Neural progenitor cell (in vitro differentiated cells): ENCODE measurements at regions not wholly inside any gene's neighbourhood (a gene's known extent, or its start where the extent isn't known, plus 50 kb on each side); places are given as distances from the start of the nearest gene placed in this dataset.
"Not testable (repeated sequence)": the region's sequence is repeated elsewhere in the genome, so short reads cannot be mapped to it uniquely, and the experiment has no call there.

Experiments used
- DNase-seq: peaks from one replicate; pipeline ENCODE4 v3.0.0-alpha.2; 2016; ENCODE audit warnings: low spot score
- H2AFZ ChIP-seq: fragments of 200-600 bp; sonication (generic); replicated peaks from 2 replicates; pipeline ENCODE4 v1.6.1; 2016; ENCODE audit warnings: antibody characterized with exemption
- H3F3A ChIP-seq: fragments of 200-600 bp; sonication (generic); 2 replicates; pipeline ENCODE4 v1.6.1; 2016; ENCODE audit warnings: antibody characterized with exemption, low read depth
- H3K27ac ChIP-seq: fragments of 200-600 bp; sonication (generic); 2 replicates; pipeline ENCODE4 v1.5.1; 2016; ENCODE audit warnings: mild to moderate bottlenecking
- H3K27me3 ChIP-seq: fragments of 200-600 bp; sonication (generic); 2 replicates; pipeline ENCODE4 v1.6.1; 2016; ENCODE audit warnings: mild to moderate bottlenecking, moderate library complexity
- H3K36me3 ChIP-seq: fragments of 200-600 bp; sonication (generic); 2 replicates; pipeline ENCODE4 v1.5.1; 2016
- H3K4me1 ChIP-seq: fragments of 200-600 bp; sonication (generic); 2 replicates; pipeline ENCODE4 v1.6.1; 2016; ENCODE audit warnings: mixed run types
- H3K4me2 ChIP-seq: fragments of 200-600 bp; sonication (generic); 2 replicates; pipeline ENCODE4 v1.6.1; 2016
- H3K4me3 ChIP-seq: fragments of 200-600 bp; sonication (generic); 2 replicates; pipeline ENCODE4 v1.5.1; 2016
- H3K79me2 ChIP-seq: fragments of 200-600 bp; sonication (generic); 2 replicates; pipeline ENCODE4 v1.6.1; 2016; ENCODE audit warnings: low read depth
- H3K9ac ChIP-seq: fragments of 200-600 bp; sonication (generic); 2 replicates; pipeline ENCODE4 v1.6.1; 2016
- H3K9me3 ChIP-seq: fragments of 200-600 bp; sonication (generic); 2 replicates; pipeline ENCODE4 v1.5.1; 2016; ENCODE audit warnings: low read depth
- H4K20me1 ChIP-seq: fragments of 200-600 bp; sonication (generic); 2 replicates; pipeline ENCODE4 v1.6.1; 2016; ENCODE audit warnings: low read depth
- H3K27ac Mint-ChIP-seq: 3 replicates; pipeline ENCODE4 v1.8.0; 2021; ENCODE audit warnings: mixed read lengths
- H3K27me3 Mint-ChIP-seq: 2 replicates; pipeline ENCODE4 v1.8.0; 2022; ENCODE audit warnings: low read depth, mild to moderate bottlenecking, inconsistent platforms, moderate library complexity, mixed read lengths; ENCODE audit not compliant: insufficient read depth
- H3K36me3 Mint-ChIP-seq: 3 replicates; pipeline ENCODE4 v1.8.0; 2021; ENCODE audit warnings: mixed read lengths
- H3K4me1 Mint-ChIP-seq: 3 replicates; pipeline ENCODE4 v1.8.0; 2021; ENCODE audit warnings: mixed read lengths
- H3K4me3 Mint-ChIP-seq: 3 replicates; pipeline ENCODE4 v1.8.0; 2021; ENCODE audit warnings: mild to moderate bottlenecking, moderate library complexity, mixed read lengths
- H3K9me3 Mint-ChIP-seq: 3 replicates; pipeline ENCODE4 v1.8.0; 2020; ENCODE audit warnings: mixed read lengths
- EZH2 ChIP-seq: fragments of 200-600 bp; sonication (generic); IDR thresholded peaks from 2 replicates; pipeline ENCODE4 v1.6.1; 2017; ENCODE audit warnings: antibody characterized with exemption, mild to moderate bottlenecking, moderate library complexity
- EZH2phosphoT487 ChIP-seq: fragments of 200-600 bp; sonication (generic); IDR thresholded peaks from 2 replicates; pipeline ENCODE4 v1.6.1; 2017; ENCODE audit warnings: antibody characterized with exemption
- TF ChIP-seq, protein P1 (sequence below): fragments of 200-600 bp; sonication (generic); IDR thresholded peaks from 2 replicates; pipeline ENCODE4 v1.5.1; 2017; ENCODE audit warnings: antibody characterized with exemption, mild to moderate bottlenecking

DNA sequence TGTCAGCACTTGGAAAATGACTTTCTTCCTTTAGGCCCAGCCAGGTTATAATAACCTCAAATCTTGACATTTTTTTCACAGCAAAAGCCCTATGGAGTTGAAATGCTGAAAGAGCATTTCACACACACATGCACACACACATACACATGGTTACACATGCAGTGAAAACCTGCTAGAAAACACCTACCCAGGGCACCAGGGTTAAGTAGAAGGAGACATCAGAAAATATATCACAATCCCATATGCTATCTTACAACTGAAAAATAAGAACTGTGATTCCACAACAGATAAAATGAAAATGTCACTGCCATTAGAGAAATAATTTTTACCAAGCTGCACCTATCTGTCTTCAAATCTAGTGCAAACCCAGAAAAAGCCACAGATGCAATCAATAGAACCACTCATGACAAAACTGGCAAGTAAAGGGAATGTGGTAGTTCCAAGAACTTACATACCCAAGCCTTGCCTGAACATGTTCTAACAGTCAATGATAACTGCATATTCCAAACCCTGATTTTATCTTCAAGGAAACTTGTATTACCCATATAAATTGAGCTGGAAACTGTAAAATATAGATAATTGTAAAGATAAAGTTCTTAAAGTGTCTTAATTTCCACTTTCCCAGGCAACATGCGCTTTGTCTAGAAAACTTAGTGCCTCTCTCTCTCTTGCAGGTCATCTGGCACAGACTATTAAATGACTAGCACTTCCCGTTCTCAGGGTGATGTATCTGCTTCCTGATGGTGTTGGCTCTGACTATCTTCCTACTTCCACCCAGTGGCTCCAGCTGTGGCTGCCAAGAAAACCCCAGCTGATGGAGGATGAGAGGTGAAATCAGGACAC lies 250.2 kb upstream of the PTGER4 start:
- Histone ChIP-seq H3K27me3 (no peaks in the 10 kb centered on the region), H4K20me1 (no peaks in the 10 kb centered on the region), H3K9me3 (no peaks in the 10 kb centered on the region), H3K9ac (no peak overlapping the region), H3K4me3 (no peak overlapping the region), H3K4me1 (peaks cover 4% of the 10 kb centered on the region), H3K27ac (no peak overlapping the region), H3K4me2 (no peak overlapping the region), H3K36me3 (no peaks in the 10 kb centered on the region), H3F3A (no peaks in the 10 kb centered on the region), H3K79me2 (no peaks in the 10 kb centered on the region), H2AFZ (no peak overlapping the region)
- Mint-ChIP-seq H3K9me3 (no peaks in the 10 kb centered on the region), H3K4me1 (no peaks in the 10 kb centered on the region), H3K4me3 (no peak overlapping the region), H3K27ac (no peak overlapping the region), H3K27me3 (no peaks in the 10 kb centered on the region), H3K36me3 (no peaks in the 10 kb centered on the region)
- TF ChIP-seq EZH2phosphoT487, result no peak
- TF ChIP-seq EZH2, result no peak
- TF ChIP-seq, protein P1, sequence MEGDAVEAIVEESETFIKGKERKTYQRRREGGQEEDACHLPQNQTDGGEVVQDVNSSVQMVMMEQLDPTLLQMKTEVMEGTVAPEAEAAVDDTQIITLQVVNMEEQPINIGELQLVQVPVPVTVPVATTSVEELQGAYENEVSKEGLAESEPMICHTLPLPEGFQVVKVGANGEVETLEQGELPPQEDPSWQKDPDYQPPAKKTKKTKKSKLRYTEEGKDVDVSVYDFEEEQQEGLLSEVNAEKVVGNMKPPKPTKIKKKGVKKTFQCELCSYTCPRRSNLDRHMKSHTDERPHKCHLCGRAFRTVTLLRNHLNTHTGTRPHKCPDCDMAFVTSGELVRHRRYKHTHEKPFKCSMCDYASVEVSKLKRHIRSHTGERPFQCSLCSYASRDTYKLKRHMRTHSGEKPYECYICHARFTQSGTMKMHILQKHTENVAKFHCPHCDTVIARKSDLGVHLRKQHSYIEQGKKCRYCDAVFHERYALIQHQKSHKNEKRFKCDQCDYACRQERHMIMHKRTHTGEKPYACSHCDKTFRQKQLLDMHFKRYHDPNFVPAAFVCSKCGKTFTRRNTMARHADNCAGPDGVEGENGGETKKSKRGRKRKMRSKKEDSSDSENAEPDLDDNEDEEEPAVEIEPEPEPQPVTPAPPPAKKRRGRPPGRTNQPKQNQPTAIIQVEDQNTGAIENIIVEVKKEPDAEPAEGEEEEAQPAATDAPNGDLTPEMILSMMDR, result no peak
- DNase-seq, result no peak

DNA sequence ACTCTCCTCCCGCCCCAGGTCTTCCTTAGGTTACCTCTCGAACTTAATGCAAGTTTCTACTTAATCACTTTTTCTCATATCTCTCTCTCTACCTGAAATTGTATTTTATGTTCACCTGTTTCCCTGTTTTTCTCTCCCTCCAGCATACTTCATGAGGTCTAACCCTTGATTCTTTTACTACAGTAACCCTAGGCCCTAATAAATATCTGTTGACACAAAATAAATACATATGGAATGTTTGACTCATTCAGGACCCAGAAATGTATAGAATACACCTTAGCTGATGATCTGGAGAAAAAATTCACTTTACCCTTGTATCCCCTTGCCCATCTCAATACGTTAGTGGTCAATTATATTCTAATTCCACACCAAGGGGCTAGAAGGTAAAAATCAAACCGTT lies 250.9 kb upstream of the PTGER4 start:
- H4K20me1 ChIP-seq, result no peaks in the 10 kb centered on the region
- Mint-ChIP-seq H3K9me3 (no peaks in the 10 kb centered on the region), H3K36me3 (no peaks in the 10 kb centered on the region), H3K27me3 (no peaks in the 10 kb centered on the region), H3K4me1 (no peaks in the 10 kb centered on the region), H3K27ac (no peak overlapping the region), H3K4me3 (no peak overlapping the region)
- H3F3A ChIP-seq, result no peaks in the 10 kb centered on the region
- H3K27me3 ChIP-seq, result no peaks in the 10 kb centered on the region
- H3K4me1 ChIP-seq, result peaks cover 4% of the 10 kb centered on the region
- TF ChIP-seq, protein P1, result no peak
- TF ChIP-seq EZH2 (no peak), EZH2phosphoT487 (no peak)
- no peak overlapping the region for H3K4me3 ChIP-seq
- H3K9me3 ChIP-seq, result no peaks in the 10 kb centered on the region
- no peaks in the 10 kb centered on the region for H3K79me2 ChIP-seq
- no peak overlapping the region for H2AFZ ChIP-seq
- H3K4me2 ChIP-seq, result no peak overlapping the region
- no peak overlapping the region for H3K27ac ChIP-seq
- H3K9ac ChIP-seq, result no peak overlapping the region
- no peak for DNase-seq
- no peaks in the 10 kb centered on the region for H3K36me3 ChIP-seq

DNA sequence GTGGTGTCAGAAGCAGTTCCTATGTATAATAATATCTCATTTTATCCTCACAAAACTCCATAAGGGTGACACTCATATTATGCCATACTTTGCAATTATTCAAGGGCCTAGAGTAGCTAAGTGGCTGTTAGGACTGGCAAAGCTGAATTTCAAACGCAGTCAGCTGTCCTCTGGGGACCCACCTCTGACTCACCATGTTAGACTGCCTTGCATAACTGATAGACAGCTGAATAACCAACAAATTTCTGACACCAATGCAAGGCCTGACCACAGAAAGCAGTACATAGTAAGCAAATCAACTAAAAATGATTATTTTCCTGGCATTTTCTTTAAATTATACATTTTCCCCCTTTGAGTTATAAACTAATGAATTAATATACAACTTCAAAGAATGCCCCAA lies 251.6 kb upstream of the PTGER4 start:
- TF ChIP-seq EZH2 (no peak), EZH2phosphoT487 (no peak)
- TF ChIP-seq, protein P1, result no peak
- Histone ChIP-seq H3K9ac (no peak overlapping the region), H4K20me1 (no peaks in the 10 kb centered on the region), H3K4me2 (no peak overlapping the region), H3K36me3 (no peaks in the 10 kb centered on the region), H3K27me3 (no peaks in the 10 kb centered on the region), H2AFZ (no peak overlapping the region), H3K9me3 (no peaks in the 10 kb centered on the region), H3F3A (no peaks in the 10 kb centered on the region), H3K27ac (no peak overlapping the region), H3K4me3 (no peak overlapping the region), H3K79me2 (no peaks in the 10 kb centered on the region), H3K4me1 (peaks cover 4% of the 10 kb centered on the region)
- no peak for DNase-seq
- Mint-ChIP-seq H3K27ac (no peak overlapping the region), H3K27me3 (no peaks in the 10 kb centered on the region), H3K4me3 (no peak overlapping the region), H3K9me3 (peaks cover 3% of the 10 kb centered on the region), H3K36me3 (no peaks in the 10 kb centered on the region), H3K4me1 (no peaks in the 10 kb centered on the region)

DNA sequence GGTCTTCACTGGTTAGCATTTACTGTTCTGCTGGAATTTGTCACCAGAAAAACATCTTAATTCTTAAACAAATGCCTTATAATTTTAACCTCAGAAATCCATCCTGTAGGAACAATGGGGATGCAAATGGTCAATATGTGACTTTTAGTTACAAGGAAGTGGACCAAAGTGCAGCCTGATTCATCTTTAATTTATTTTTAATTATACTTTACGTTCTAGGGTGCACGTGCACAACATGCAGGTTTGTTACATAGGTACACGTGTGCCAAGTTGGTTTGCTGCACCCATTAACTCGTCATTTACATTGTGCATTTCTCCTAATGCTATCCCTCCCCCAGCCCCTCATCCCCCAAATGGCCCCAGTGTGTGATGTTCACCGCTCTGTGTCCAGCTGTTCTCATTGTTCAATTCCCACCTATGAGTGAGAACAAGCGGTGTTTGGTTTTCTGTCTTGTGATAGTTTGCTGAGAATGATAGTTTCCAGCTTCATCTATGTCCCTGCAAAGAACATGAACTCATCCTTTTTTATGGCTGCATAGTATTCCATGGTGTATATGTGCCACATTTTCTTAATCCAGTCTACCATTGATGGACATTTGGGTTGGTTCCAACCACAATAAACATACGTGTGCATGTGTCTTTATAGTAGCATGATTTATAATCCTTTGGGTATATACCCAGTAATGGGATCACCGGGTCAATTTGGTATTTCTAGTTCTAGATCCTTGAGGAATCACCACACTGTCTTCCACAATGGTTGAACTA lies 262.5 kb upstream of the PTGER4 start:
- H3F3A ChIP-seq, H3K27me3 Mint-ChIP-seq, H3K27ac Mint-ChIP-seq, H3K4me1 Mint-ChIP-seq, H3K27ac ChIP-seq, H3K36me3 ChIP-seq, H3K4me3 Mint-ChIP-seq, H3K9me3 ChIP-seq, H3K4me3 ChIP-seq, H3K36me3 Mint-ChIP-seq, H2AFZ ChIP-seq, H3K79me2 ChIP-seq, H4K20me1 ChIP-seq, H3K4me2 ChIP-seq, H3K9ac ChIP-seq, H3K27me3 ChIP-seq, H3K4me1 ChIP-seq, DNase-seq: not testable (repeated sequence)
- peaks cover 13% of the 10 kb centered on the region for H3K9me3 Mint-ChIP-seq
